PC-9 (cell line): ENCODE measurements at regions not wholly inside any gene's neighbourhood (a gene's known extent, or its start where the extent isn't known, plus 50 kb on each side); places are given as distances from the start of the nearest gene placed in this dataset.

Source experiments
- BruUV-seq: library from RNA; stranded (reverse); fragments of 400-500 nt; replicated peaks from 2 replicates; lab custom pipeline; 2021; lab: Mats Ljungman, UMichigan
- CTCF ChIA-PET: fragments of 300-600 bp; sonication (Branson Sonifier 250); formaldehyde crosslinking; loops from one replicate; lab custom pipeline; 2022; ENCODE audit warnings: antibody characterized with exemption; lab: Charles Lee
- POLR2A ChIA-PET: fragments of 300-600 bp; sonication (Branson Sonifier 250); formaldehyde crosslinking; loops from one replicate; lab custom pipeline; 2022; ENCODE audit warnings: antibody characterized with exemption; ENCODE audit not compliant: unreplicated experiment; lab: Charles Lee
- DNase-seq, 2 experiments: peaks; one replicate each; pipeline versions ENCODE4 v3.0.0 to v3.0.0-alpha.2; 2015 to 2022; ENCODE audit warnings: mixed read lengths in 1 of 2
- H2AFZ ChIP-seq: fragments of 200-600 bp; sonication (generic); 2 replicates; pipeline ENCODE4 v1.8.1; 2017; ENCODE audit warnings: antibody characterized with exemption
- H3F3A ChIP-seq: fragments of 200-600 bp; sonication (generic); 2 replicates; pipeline ENCODE4 v1.8.1; 2017; ENCODE audit warnings: antibody characterized with exemption, mild to moderate bottlenecking, low read depth; ENCODE audit not compliant: insufficient read depth
- H3K27ac ChIP-seq: fragments of 200-600 bp; sonication (generic); 2 replicates; pipeline ENCODE4 v1.6.1; 2016; ENCODE audit warnings: mixed run types
- H3K27me3 ChIP-seq: fragments of 200-600 bp; sonication (generic); 2 replicates; pipeline ENCODE4 v1.6.1; 2016; ENCODE audit warnings: low read depth, mixed run types; ENCODE audit not compliant: insufficient read depth
- H3K36me3 ChIP-seq: fragments of 200-600 bp; sonication (generic); 2 replicates; pipeline ENCODE4 v1.6.1; 2016; ENCODE audit warnings: low read depth, mixed run types
- H3K4me1 ChIP-seq: fragments of 200-600 bp; sonication (generic); replicated peaks from 2 replicates; pipeline ENCODE4 v1.6.1; 2016; ENCODE audit warnings: mixed run types; ENCODE audit not compliant: insufficient read depth
- H3K4me2 ChIP-seq: fragments of 200-600 bp; sonication (generic); 2 replicates; pipeline ENCODE4 v1.6.1; 2017; ENCODE audit warnings: mixed run types
- H3K4me3 ChIP-seq: fragments of 200-600 bp; sonication (generic); 2 replicates; pipeline ENCODE4 v1.6.1; 2016; ENCODE audit warnings: mixed run types
- H3K79me2 ChIP-seq: fragments of 200-600 bp; sonication (generic); 2 replicates; pipeline ENCODE4 v1.6.1; 2017; ENCODE audit warnings: low read depth, mixed run types
- H3K9me2 ChIP-seq: fragments of 200-600 bp; sonication (generic); 2 replicates; pipeline ENCODE4 v1.8.1; 2017; ENCODE audit warnings: mild to moderate bottlenecking; ENCODE audit not compliant: insufficient read depth
- H3K9me3 ChIP-seq: fragments of 200-600 bp; sonication (generic); 2 replicates; pipeline ENCODE4 v1.8.1; 2016; ENCODE audit warnings: low read depth; ENCODE audit not compliant: insufficient read depth
- H4K20me1 ChIP-seq: fragments of 200-600 bp; sonication (generic); 2 replicates; pipeline ENCODE4 v1.8.1; 2017; ENCODE audit not compliant: insufficient read depth
- EZH2 ChIP-seq: fragments of 200-600 bp; sonication (generic); IDR thresholded peaks from 2 replicates; pipeline ENCODE4 v1.8.0; 2017; ENCODE audit warnings: antibody characterized with exemption, low read depth
- intact Hi-C: fragments of 100-400 bp; cut with micrococcal nuclease; formaldehyde crosslinking; loops from one replicate; pipeline ENCODE4 v1.10.0; 2022; ENCODE audit not compliant: unreplicated experiment
- TF ChIP-seq, protein P1 (sequence below): fragments of 200-600 bp; sonication (generic); conservative IDR thresholded peaks from 2 replicates; pipeline ENCODE4 v1.6.1; 2017; ENCODE audit warnings: mixed run types, antibody characterized with exemption, mild to moderate bottlenecking, moderate library complexity

DNA sequence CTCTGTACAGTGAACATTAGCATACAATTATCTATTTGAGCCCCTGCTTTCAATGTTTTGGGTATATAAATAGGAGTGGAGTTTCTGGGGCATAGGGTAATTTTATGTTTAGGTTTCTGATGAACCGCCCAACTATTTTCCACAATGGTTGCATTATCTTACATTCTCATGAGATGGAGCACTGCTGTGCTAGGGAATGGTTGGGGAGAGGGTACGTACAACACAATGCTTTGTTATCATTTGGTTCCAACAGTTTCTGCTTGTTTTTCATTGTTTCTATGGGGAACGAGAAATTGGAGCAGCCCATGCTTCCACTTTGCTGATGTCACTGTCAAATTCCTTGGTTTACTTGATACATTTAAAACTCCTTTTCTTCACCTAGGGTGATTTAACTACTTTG, 1115.3 kb downstream of the REEP3 start:
- intact Hi-C loops: no loop called here
- no peaks in the 10 kb centered on the region for H4K20me1 ChIP-seq
- H3K4me1 ChIP-seq: no peaks in the 10 kb centered on the region
- CTCF ChIA-PET: no interaction called here
- no peaks in the 10 kb centered on the region for H3K9me3 ChIP-seq
- no peaks in the 10 kb centered on the region for H3K9me2 ChIP-seq
- no peak overlapping the region for H2AFZ ChIP-seq
- H3K27me3 ChIP-seq: no peaks in the 10 kb centered on the region
- no peak for TF ChIP-seq EZH2
- TF ChIP-seq, protein P1, sequence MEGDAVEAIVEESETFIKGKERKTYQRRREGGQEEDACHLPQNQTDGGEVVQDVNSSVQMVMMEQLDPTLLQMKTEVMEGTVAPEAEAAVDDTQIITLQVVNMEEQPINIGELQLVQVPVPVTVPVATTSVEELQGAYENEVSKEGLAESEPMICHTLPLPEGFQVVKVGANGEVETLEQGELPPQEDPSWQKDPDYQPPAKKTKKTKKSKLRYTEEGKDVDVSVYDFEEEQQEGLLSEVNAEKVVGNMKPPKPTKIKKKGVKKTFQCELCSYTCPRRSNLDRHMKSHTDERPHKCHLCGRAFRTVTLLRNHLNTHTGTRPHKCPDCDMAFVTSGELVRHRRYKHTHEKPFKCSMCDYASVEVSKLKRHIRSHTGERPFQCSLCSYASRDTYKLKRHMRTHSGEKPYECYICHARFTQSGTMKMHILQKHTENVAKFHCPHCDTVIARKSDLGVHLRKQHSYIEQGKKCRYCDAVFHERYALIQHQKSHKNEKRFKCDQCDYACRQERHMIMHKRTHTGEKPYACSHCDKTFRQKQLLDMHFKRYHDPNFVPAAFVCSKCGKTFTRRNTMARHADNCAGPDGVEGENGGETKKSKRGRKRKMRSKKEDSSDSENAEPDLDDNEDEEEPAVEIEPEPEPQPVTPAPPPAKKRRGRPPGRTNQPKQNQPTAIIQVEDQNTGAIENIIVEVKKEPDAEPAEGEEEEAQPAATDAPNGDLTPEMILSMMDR: no peak
- no TSS peak for BruUV-seq
- no peak overlapping the region for H3K4me2 ChIP-seq
- no peaks in the 10 kb centered on the region for H3K36me3 ChIP-seq
- no peak overlapping the region for H3K27ac ChIP-seq
- no peaks in the 10 kb centered on the region for H3K79me2 ChIP-seq
- no peaks in the 10 kb centered on the region for H3F3A ChIP-seq
- no peak overlapping the region for H3K4me3 ChIP-seq
- no peak for DNase-seq
- POLR2A ChIA-PET: no interaction called here

DNA sequence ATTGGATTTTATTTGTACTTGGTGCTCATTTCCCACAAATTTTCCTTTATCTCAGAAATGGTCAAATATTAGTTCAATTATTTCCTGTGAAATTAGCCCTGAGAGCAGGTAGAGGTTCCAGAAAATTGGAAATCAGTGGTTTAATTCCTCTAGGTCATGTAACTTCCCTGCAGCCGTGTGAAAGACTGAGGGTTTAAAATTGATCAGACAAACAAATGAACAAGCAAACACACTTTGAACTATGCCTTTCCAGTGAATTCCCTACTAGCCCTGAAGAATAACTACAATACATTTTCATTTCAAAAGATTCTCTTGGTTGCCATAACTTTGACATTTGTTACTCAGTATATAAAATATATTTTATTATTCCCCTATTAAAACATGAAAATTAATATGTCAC, 1116.7 kb downstream of the REEP3 start:
- Histone ChIP-seq H3K4me2 (no peak overlapping the region), H3K4me1 (no peaks in the 10 kb centered on the region), H3K79me2 (no peaks in the 10 kb centered on the region), H3K9me2 (no peaks in the 10 kb centered on the region), H4K20me1 (no peaks in the 10 kb centered on the region), H3F3A (no peaks in the 10 kb centered on the region), H2AFZ (no peak overlapping the region), H3K36me3 (no peaks in the 10 kb centered on the region), H3K9me3 (no peaks in the 10 kb centered on the region), H3K27me3 (no peaks in the 10 kb centered on the region), H3K27ac (no peak overlapping the region), H3K4me3 (no peak overlapping the region)
- intact Hi-C loops: no loop called here
- no peak for DNase-seq
- CTCF ChIA-PET: no interaction called here
- no peak for TF ChIP-seq EZH2
- TF ChIP-seq, protein P1: no peak
- POLR2A ChIA-PET: no interaction called here
- no TSS peak for BruUV-seq

DNA sequence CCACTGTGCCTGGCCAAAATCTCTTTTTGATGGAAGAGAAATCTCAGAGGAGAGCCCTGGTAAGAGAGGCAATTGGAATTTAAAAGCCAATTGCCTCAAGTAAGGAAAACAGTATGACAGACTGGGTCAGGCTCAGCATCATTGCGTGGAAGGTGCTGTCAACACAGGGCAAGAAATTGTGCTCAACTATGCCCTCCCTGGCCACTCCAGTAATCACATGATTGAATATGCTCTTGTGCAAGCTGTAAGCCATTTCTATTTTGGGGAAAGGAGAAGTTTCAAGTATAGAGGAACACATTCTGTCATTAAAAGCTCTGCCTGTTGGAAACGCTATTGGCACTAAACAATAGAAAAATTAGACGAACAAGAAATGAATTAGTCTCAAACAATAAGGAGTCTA, 1127.7 kb downstream of the REEP3 start:
- Histone ChIP-seq H3K27me3 (no peaks in the 10 kb centered on the region), H3K4me3 (no peak overlapping the region), H3K36me3 (no peaks in the 10 kb centered on the region), H3K79me2 (no peaks in the 10 kb centered on the region), H3K27ac (no peak overlapping the region), H3K9me2 (no peaks in the 10 kb centered on the region), H3F3A (no peaks in the 10 kb centered on the region), H3K9me3 (no peaks in the 10 kb centered on the region), H3K4me1 (no peaks in the 10 kb centered on the region), H3K4me2 (no peak overlapping the region), H2AFZ (no peak overlapping the region), H4K20me1 (no peaks in the 10 kb centered on the region)
- POLR2A ChIA-PET: no interaction called here
- no peak for DNase-seq
- no TSS peak for BruUV-seq
- TF ChIP-seq, protein P1: no peak
- TF ChIP-seq EZH2: no peak
- CTCF ChIA-PET: no interaction called here
- intact Hi-C loops: no loop called here
